T-helper 1 cell treated with Interleukin-12 subunit alpha and Interleukin-12 subunit beta and Interleukin-4 antibody, amounts not matched to agents 30 ng/mL and 1 ng/mL, for 36 hours (primary cell): ENCODE measurements at regions not wholly inside any gene's neighbourhood (a gene's known extent, or its start where the extent isn't known, plus 50 kb on each side); places are given as distances from the start of the nearest gene placed in this dataset.

Experiments used
- intact Hi-C: fragments of 100-400 bp; cut with micrococcal nuclease; formaldehyde crosslinking; loops from one replicate; pipeline ENCODE4 v1.15.1; 2024

DNA sequence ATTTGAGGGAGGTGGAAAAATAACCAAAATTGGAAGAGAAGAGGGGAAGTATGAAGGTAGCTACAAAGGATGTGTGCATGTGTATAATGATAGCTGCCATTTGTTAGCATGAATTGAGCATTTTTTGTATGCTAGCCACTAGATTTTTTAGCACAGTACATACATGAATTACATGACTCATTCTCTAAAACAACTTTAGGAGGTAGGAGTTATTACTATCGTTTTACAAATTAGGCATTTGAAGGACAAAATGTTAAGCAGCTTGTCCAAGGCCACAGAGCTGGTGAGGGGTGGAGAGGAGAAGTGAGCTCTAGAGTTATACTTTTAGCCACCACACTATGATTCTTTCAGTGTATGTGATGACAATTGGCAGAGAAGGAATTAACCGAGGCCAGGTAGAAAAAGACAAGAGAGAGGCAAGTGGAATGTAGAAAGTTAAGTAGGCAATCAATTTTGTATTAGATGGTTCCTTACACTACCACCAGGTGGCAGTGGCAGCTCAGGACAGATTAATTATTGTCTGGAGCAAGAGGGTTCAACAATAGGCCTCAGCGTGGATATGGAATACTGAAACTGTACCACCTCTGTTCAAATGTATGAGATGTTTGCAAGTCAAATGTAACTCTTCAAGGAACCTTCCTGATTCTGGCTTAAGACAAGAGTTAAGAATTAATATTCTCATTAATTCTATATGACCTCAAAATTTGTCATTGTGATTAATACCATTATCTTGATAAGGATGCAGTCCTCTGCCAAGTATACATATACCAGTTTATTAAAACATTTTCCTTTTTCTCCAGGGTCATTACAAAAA, 128.0 kb downstream of the MBL2 start:
- intact Hi-C loops: loop anchor here (1.0 kb wide), 2 partner anchors 85 to 136 kb away; no protein-coding TSS in a partner anchor

DNA sequence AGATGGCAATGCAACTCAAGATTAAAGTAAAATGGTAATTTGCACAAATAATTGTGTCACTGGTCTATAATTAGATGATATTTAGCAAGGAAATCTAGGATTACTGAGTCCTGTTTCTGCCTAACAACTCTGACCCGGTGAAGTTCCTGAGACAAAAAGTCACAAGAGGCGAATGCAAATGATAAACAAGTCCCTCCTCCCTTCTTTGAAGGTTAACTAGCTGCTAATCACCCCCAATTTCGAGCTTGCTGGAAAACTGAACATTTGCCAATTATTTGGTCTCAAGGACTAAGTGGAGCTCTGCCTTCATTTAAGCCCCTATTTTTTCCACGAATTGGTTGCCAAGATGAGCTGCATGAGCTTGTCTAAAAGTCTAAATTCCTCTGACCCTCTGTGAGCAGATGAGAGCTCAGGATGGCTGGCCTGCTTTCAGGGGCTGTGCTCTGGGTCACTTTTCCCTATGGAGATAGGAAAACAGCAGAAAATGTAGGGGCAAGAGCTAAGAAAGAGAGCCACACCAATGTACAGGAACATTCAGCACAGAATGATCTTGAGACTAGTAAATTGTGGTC, 127.3 kb downstream of the MBL2 start:
- intact Hi-C loops: no loop called here

DNA sequence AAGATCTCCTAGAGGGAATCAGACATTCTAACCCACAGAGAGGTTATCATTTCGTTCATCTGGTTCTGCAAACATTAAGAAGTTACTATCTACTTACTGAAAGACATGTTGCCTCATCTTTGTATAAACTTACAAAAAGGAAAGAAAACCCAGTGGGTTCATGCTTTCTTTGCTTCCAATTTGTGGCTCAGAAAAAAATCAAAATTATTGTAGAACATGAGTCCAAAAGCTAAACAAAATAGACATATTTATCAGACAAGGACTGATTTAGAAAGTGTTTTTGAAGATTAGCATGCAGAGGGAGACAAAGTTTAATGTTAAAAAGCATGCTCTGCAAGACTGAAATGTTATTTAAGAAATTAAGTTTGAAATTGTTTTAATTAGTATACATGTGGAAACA, 123.1 kb downstream of the MBL2 start:
- intact Hi-C loops: no loop called here

DNA sequence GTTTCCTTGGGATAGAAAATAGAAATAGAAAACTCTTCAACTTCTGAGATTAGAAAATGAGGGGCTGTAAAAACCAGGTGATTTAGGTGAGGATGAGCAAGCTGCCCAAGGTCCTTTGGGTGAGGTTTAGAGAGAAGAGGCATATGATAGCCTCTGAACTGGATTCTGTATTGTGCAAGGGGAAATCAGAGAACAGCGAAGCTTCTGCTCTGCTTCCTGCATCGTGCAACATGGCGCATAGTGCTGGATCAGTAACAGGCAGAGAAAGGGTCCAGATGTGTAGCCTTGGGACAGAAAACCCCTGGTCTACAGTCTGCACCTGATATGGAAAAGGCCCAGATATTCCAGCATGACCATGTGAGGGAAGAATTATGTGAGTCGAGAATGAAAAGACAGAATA, 121.7 kb downstream of the MBL2 start:
- intact Hi-C loops: no loop called here

DNA sequence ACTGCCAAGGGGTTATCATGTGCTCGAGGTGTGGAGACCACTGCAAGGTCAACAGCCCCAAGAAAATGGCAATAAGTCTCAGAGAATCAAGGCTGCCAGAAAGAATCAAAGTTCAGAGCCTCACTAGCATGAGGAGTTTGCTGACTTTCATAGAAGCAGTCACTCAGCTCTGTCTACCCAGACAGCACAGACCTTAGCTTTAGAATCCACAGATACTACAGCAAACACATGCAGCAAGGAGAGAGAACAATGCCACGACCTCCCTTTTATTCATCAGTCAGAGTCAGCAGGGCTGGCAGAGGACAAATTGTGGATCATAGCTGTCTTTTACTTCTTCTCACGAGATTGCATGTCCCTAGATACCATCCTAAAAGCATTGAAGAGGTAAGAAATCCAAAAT, 121.3 kb downstream of the MBL2 start:
- intact Hi-C loops: no loop called here

DNA sequence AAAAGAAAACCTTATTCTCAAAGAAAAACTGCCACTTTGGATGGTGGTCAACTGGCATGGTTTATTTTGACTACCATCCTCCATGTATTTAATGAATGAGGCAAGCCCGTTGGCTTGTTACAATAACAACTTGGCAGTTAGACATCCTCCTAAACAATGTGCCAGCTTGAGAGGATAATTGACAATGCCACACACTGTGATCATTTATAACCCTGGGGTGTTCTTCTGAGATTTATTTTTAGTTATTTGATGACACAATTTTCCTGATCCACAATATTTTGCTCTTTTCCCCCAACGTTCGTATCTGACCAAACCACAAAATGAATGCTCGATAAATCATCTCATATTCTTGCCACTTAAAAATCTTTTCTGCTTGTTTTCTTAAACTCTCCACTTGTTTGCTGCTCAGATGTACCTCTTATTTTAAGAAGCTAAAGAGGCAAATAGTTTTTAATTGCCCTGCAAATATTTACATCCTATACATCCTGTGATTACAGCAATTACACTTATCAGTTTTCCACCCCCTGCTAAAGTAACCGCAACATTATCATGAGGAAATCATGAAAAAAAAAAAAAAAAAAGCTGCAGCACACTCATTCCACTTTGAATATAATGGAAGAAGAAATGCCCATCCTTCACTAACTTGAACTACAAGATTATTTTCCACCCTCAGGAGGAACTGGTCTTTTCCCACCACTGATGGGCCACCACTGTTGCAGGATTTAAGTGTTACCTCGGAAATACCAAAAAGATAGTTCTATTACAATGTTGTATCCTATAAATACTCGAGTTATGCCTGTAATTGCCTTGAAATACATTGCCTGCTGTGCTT, 119.9 kb downstream of the MBL2 start:
- intact Hi-C loops: no loop called here

DNA sequence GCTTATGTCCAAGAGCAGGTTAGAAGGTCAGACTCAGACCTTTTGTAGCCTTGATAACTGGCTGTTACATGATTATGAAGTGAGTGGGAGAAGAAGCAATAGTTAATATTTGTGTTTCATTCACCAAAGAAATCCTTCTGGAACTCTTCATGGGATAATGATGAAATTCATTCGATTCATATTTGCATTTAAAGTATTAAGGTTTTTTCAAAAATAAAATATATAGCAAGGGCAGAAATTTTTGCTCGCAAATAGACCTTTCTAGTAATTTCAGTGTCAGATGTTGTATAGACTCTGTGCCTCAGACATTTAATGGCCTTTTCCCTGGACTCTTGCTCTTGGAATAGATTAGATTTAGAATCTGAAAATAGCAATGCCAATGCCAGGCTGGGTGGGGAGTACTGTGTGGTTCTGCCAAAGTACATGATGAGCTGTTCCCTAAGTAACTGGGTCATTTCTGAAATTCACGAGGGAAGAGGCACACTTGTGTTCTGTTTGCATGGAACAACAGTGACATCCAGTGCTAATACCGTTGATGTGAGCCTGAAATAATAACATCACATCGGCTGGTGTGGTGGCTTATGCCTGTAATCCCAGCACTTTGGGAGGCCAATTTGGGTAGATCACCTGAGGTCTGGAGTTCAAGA, 119.2 kb downstream of the MBL2 start:
- intact Hi-C loops: no loop called here

DNA sequence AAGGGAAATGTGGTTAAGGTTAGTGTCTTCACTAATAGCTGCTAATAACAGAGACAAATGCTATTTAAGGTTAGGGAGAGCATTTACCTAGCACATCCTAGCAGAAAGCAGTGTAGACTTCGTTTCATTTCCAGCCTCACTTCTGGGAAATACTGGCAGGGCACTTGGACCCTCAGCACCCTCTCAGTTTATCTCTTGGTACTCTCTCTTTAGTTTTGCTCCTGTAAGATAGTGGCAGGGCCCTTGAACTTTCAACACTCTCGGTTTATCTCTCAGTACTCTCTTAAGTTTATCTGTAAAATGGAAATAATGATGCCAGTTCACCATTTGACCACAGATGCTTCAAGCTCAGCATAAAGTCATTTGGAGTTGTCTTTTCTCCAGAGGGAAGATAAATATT, 118.4 kb downstream of the MBL2 start:
- intact Hi-C loops: no loop called here

DNA sequence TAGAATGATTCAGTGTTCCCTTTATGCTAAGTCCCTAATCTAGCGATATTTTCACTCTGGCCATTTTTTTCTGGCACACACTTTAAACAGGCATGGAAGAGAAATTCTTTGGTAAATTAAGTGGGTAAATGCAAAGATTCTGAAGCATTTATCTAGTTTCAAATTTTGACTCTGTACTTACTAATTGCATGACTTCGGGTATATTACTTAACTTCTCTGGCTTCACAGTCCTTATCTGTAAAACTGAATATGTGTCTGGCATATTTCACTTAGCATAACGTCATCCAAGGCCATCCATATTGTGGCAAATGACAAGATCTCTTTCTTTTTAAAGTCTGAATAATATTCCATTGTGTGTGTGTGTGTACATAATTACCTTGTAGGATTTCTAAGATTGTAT, 114.5 kb downstream of the MBL2 start:
- intact Hi-C loops: no loop called here

DNA sequence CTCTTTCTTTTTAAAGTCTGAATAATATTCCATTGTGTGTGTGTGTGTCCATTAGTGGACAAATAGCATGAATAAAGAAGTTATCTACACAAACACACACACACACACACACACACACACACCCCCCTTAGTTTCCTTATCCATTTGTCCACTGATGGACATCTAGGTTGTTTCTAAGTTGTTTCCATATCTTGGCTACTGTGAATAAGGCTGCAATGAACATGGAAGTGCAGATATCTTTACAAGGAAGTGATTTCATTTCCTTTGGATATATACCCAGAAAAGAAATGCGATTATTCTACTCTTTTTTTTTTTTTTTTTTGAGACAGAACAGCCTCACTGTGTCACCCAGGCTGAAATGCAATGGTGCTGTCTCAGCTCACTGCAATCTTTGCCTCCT, 113.5 kb downstream of the MBL2 start:
- intact Hi-C loops: no loop called here

DNA sequence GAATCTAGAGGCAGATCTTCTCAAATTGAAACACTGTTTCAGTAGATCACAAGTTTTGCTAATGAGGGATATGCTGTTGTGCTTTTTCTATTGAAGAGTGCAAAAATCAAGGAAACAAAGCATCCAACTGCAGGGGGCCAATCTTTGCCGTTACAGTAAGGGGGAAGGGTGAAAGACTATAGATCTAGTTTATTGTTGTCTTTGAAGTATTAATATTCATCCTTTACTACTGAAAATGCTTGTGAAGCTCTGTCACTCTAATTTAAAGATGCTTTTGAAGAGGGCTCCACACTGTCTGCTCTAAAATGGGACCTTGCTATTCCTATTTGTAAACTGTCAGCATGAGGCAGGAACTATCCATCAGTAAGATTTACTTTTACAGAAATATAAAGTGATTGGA, 110.3 kb downstream of the MBL2 start:
- intact Hi-C loops: no loop called here

DNA sequence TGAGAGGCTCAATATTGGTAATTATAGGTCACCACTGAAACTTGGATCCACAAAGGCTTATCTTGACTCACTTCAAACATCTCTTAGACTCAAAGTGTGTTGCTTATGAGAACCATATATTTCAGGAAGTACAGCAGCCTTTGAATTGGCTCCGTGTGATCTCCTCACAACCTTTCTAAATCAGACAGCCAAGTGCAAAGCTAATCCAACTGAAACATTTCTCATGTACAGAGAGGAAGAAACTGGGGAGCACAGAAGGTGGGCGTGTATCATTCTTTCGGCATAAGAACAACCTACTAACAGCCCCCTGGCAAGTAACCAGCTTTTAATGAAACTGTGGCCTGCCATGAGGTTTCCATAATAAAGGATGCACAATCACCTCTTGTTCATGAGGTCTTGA, 109.4 kb downstream of the MBL2 start:
- intact Hi-C loops: no loop called here

DNA sequence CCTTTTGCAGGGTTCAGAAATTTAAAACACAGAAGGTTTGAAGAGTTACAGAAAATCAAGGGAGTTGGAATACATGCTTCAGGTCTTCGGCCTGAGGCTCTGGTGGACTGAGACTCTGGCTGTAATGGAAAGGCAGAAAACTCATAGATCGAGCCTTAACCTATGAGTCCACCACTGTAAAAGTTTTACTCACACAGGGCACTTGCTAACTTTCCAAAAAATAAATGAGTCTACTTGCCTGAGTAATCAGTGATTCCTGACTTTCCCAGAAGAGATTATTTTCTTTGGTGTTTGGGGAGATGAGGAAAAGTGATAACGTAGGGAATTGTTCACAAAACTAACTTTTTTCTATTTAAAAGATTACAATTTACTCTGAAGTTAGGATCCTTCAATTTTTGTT, 108.0 kb downstream of the MBL2 start:
- intact Hi-C loops: no loop called here

DNA sequence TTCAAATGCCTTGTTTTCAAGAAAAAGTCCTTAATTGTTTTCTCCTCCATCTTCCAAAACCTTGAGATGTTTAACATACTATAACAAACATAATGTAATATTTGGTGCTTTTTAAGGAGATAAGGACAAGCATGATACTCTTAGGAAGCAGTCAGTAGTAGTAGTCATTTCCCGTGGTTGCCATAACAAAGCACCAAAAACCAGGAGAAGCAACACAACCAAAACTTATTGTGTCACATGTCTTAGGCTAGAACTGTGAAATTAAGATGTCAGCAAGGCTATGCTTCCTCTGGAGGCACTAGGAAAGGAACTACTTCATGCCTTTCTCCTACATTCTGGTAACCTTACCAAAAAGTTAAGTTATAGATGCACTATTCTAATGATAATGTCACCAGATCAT, 106.8 kb downstream of the MBL2 start:
- intact Hi-C loops: no loop called here

DNA sequence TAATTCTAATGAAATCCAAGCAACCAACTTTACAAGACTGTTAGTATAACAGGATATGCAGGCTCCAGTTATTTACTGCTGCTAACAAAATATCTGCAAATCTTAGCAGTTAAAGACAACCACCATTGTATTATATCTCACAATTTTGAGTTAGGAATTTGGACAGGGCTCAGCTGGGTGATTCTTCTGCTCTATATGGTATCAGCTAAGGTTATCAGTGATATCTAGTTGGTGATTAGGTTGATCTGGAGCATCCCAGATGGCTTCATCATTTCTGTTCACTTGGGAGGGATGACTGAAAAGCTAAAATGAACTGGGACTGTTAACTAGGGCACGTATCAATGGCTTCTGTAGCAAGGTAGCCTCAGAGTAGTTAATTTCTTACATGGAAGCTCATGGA, 105.7 kb downstream of the MBL2 start:
- intact Hi-C loops: no loop called here

DNA sequence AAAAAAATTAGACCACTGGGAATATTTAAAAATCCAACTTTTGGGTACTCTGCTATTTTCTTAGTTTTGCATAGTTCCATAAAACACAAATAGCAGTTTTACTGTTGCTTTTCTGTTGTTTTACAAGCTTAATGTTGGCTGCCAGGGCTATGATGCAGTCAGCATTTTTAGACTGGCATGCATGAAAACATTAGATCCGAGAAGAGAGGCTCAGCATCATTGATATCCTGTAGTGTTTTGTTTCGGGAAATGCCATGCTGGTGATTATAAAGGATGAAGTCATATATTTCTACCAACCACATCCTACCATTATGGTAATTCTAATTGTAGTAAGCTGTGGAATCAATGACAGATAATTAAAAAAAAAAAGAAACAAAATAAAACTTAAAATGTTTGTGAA, 104.6 kb downstream of the MBL2 start:
- intact Hi-C loops: no loop called here

DNA sequence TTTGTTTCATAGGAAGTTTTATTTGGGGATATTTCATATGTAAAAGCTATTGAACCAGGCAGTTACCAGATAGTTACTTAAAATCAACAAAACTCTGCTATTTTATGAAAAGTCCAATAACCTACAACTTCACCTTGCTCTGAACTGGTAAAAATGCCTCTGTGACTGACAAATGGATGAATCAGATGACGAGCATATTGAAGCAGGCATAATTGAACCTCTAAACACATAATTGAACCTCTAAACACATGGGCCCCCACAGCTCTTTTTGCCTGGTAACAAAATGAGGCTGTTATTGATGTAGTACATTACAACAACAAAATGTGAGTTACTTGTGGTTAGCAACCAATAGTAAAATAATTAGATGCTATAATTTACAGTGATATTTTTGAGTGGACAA, 99.7 kb downstream of the MBL2 start:
- intact Hi-C loops: no loop called here

DNA sequence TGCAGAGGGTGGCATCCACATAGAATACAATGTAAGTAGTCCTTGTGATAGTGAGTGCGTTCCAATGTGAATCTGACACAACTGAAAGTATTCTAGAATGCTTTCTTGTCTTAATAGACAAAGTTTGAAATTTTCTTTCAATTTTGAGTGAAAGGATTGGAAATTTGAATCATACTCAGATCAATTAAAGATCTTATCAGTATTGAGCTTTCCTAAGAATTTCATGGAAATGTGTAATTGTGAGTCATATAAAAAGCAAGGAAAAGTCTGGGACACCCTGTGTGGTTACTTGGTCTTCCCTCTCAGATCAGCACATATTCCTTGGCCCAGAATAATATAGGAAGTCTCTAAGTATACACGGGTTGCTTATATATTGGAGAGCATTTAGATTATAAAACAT, 99.1 kb downstream of the MBL2 start:
- intact Hi-C loops: no loop called here

DNA sequence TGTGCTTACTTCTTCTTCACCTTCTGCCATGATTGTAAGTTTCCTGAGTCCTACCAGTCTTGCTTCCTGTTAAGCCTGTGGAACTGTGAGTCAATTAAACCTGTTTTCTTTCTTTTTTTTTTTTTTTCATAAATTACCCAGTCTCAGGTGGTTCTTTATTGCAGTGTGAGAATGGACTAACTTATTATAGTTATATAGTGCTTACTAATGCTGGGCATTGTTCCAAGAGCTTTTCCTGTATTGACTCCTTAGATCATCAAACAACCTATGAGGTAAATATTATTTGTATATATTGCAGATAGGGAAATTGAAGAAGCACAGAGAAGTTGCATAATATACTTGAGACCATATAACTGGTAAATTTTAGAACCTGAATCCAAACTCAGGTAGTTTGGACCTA, 98.1 kb downstream of the MBL2 start:
- intact Hi-C loops: no loop called here

DNA sequence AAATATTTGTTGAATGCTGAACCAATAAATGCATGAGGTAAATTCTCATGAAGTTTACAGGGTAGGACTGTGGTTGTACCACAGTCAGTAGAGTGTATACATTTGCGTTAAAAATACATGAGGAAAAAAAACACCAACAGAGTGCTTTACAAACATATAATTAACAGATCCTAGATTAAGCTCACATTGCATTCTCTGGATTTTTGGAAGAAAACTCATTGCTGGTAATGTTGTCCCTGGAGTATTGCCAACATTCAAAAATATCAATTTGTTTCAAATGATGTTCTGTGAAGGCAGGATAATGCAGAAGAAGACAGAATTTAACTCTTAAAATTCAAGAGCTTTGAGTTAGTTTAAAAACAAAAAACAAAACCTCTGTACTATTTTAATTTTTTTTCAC, 95.5 kb downstream of the MBL2 start:
- intact Hi-C loops: no loop called here

DNA sequence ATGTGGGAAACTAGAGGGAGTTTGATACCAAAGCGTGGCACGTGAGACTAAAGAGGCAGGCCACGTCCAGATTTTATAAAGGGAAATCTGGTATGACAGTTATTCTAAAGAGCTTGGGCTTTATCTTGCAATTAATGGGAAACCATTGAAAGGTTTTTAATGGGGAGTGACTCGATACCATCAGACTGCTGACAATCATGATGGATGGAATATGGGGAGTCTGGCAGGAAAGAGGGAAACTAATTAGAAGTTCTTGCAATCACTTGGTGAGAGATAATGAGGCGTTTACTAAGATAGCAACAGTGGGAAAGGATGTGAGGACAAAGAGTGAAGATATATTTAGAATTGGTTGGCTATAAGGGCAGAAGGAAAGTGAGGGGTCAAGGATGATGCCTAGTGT, 94.0 kb downstream of the MBL2 start:
- intact Hi-C loops: no loop called here

DNA sequence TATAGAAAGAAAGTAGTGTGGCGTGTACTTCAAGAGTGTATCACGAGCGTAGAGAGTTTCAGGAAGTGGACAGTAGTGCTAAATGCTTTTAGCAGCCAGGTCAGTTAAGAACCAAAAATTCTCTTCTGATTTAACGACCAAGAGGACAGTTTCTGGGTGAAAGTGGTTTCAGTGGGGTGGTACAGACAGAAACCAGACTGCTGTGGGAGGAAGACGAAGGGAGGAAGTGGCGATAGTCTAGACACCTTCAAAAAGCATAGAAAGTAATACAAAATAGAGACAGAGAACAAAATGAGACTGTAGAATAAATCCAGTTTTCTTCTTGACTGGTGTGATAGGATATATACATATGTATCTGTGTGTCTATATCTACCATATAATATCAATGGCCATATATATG, 93.5 kb downstream of the MBL2 start:
- intact Hi-C loops: no loop called here
